Kidney epithelial cell (primary cell): ENCODE measurements at regions not wholly inside any gene's neighbourhood (a gene's known extent, or its start where the extent isn't known, plus 50 kb on each side); places are given as distances from the start of the nearest gene placed in this dataset.
A peak's percentile ranks its signal among the peaks of the same experiment; 100 is the strongest.

ENCODE experiments used
- DNase-seq: peaks from one replicate; pipeline ENCODE4 v3.0.0-alpha.2; 2010; ENCODE audit warnings: low read depth
- H3K27me3 ChIP-seq: 2 replicates; pipeline ENCODE4 v1.6.0; 2011; ENCODE audit warnings: low read length; ENCODE audit not compliant: control insufficient read depth, insufficient read depth
- H3K36me3 ChIP-seq: 2 replicates; pipeline ENCODE4 v1.5.1; 2011; ENCODE audit warnings: low read length; ENCODE audit not compliant: control insufficient read depth, insufficient read depth
- H3K4me3 ChIP-seq: 2 replicates; pipeline ENCODE4 v1.5.1; 2011; ENCODE audit warnings: low read depth, mild to moderate bottlenecking, control low read depth, low read length
- TF ChIP-seq, protein P1 (sequence below): IDR thresholded peaks from 2 replicates; pipeline ENCODE4 v1.5.1; 2011; ENCODE audit warnings: mild to moderate bottlenecking, moderate library complexity, low read length, control low read depth, inconsistent platforms; ENCODE audit not compliant: insufficient read depth, poor library complexity, severe bottlenecking

DNA sequence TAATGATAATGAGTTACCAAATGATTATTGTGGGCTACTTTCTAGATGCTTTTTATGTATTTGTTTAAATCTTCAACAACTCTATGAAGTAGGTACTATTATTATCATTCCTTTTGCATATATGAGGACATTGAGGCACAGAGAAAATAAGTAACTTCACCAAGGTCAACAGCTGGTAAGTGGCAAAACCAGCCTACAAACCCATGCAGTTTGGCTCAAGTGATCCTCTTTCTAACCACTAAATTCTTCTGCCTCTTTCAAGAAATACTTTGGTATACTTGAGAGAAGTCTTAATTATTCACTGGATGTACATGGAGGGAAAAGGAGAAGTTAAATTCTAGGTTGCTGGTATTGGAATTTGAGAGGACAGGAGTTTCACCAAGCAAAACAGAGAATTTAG lies 495.2 kb upstream of the CADM1 start:
- Histone ChIP-seq H3K27me3 (no peaks in the 10 kb centered on the region), H3K4me3 (no peak overlapping the region), H3K36me3 (no peaks in the 10 kb centered on the region)
- DNase-seq = no peak
- TF ChIP-seq, protein P1, sequence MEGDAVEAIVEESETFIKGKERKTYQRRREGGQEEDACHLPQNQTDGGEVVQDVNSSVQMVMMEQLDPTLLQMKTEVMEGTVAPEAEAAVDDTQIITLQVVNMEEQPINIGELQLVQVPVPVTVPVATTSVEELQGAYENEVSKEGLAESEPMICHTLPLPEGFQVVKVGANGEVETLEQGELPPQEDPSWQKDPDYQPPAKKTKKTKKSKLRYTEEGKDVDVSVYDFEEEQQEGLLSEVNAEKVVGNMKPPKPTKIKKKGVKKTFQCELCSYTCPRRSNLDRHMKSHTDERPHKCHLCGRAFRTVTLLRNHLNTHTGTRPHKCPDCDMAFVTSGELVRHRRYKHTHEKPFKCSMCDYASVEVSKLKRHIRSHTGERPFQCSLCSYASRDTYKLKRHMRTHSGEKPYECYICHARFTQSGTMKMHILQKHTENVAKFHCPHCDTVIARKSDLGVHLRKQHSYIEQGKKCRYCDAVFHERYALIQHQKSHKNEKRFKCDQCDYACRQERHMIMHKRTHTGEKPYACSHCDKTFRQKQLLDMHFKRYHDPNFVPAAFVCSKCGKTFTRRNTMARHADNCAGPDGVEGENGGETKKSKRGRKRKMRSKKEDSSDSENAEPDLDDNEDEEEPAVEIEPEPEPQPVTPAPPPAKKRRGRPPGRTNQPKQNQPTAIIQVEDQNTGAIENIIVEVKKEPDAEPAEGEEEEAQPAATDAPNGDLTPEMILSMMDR = no peak

DNA sequence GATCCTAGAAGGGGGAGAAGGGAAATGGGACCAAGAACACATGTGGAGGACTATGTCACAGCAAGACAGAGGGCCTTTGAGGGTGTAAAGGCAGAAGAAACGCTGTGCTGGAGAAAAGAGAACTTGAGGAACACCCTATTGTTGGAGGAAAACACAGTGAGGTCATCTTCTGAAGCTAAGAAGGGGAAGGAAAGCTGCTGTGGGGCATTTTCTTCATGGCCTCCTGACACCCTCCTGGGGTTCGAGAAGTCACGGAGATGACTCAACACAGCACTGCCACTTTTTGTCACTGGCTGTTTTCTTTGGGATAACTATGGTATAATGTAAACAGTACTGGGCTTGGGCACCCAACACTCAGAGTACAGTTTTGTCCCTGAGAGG lies 492.6 kb upstream of the CADM1 start:
- Histone ChIP-seq H3K36me3 (no peaks in the 10 kb centered on the region), H3K27me3 (no peaks in the 10 kb centered on the region), H3K4me3 (no peak overlapping the region)
- TF ChIP-seq, protein P1 = no peak
- DNase-seq = no peak

DNA sequence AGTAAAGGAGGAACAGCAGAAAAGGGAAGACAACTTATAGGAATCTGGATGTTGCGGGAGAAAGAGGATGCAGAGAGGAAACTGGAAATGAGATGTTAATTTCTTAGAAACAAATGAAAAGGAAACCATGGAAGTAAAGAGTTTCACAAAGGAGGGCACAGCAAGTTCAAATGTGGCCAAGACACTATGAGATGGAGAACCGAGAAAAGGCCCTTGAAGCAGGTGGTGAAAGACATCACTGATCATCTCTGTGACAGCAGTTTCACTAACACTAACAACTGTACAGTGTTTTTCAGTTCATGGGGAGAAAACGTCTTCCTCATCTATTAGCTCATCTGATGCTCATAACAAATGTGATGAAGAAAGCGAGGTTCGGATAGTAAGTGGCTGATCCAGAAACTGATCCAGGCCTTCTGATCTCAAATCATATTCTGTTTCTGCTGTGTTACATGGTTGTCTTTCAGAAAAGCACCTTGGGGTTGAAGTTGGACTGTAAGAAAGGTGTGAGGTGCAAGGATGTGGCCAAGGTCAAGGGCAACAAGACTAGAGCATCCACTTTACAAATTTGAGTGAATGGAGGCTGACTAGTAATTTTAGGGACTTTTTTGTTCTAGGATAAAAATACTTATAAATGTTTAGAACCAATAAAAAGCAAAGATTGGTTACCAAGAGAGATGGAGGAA lies 492.1 kb upstream of the CADM1 start:
- no peak for DNase-seq

DNA sequence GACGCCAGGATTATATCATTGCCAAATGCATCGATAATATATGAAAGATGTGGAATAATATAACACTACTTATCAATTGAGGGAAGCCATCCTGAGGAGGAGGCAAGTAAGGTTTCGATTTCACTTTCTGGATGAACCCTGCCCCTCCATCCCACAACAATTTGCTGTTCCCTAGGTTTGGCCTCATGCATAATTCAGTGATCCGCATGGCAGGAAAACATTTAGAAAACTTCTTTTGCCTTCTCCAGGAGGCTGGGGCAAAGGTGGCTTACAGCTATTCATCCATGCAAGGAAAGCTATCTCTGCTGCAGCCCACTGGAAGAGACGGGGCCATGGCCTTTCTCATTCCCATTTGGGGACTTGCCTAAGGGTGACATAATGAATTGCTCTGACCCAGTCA lies 489.4 kb upstream of the CADM1 start:
- no peak for DNase-seq
- H3K27me3 ChIP-seq = no peaks in the 10 kb centered on the region
- TF ChIP-seq, protein P1 = no peak
- no peaks in the 10 kb centered on the region for H3K36me3 ChIP-seq
- no peak overlapping the region for H3K4me3 ChIP-seq

More for the DNA sequence above, 492.1 kb upstream of the CADM1 start:
- Histone ChIP-seq H3K27me3 (no peaks in the 10 kb centered on the region), H3K4me3 (no peak overlapping the region), H3K36me3 (no peaks in the 10 kb centered on the region)
- TF ChIP-seq, protein P1 = no peak

DNA sequence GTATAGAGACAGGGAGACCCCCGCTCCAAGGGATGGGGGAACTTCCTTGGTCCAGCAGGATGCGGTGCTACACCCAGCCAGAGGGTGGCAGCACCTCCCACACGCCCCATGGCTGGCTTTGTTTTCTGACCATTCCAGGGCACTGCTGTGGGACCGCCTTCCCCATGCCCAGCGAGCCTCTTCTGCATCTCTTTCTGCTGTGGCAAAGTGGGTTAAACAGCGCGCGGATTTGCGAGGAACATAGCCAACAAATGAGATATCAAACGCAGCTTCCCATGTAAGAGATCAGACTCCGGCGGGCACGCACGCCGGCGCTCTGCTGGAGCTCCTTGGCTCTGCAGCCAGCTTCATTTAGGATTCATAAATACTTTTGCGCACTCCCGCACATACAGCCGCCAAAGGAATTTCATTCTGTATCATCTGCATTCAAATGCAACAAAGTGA lies 485.8 kb upstream of the CADM1 start:
- TF ChIP-seq, protein P1 = peak; percentile 53
- no peak overlapping the region for H3K4me3 ChIP-seq

DNA sequence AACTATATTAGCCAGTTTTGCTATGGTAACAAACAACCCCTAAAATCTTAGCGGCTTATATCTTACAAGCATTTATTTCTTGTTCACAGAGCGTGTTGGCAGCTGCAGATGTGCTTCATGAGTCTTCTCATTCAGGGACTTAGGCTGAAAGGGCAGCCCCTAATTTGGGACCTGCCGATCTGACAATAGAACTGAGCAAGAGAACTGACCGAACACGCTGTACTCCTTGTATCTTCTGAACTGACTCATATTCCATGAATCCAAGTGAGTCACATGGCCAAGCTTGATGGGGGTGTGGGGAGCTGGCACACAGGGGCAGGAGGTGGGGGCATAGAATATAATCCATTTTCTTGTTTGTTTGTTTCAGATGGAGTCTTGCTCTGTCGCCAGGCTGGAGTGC lies 481.7 kb upstream of the CADM1 start:
- no peak for DNase-seq
- Histone ChIP-seq H3K4me3 (no peak overlapping the region), H3K36me3 (no peaks in the 10 kb centered on the region), H3K27me3 (no peaks in the 10 kb centered on the region)
- TF ChIP-seq, protein P1 = no peak

More for the DNA sequence above, 485.8 kb upstream of the CADM1 start:
- no peaks in the 10 kb centered on the region for H3K36me3 ChIP-seq
- no peak for DNase-seq
- H3K27me3 ChIP-seq = no peaks in the 10 kb centered on the region
